OCI-LY1 (cell line): ENCODE measurements at regions not wholly inside any gene's neighbourhood (a gene's known extent, or its start where the extent isn't known, plus 50 kb on each side); places are given as distances from the start of the nearest gene placed in this dataset.

Source experiments
- H2AFZ ChIP-seq: fragments of 200-600 bp; sonication (generic), shearing (Covaris generic); 2 replicates; pipeline ENCODE4 v1.6.0; 2014; ENCODE audit warnings: antibody characterized with exemption, mild to moderate bottlenecking, low read length
- H3F3A ChIP-seq: fragments of 200-600 bp; sonication (generic), shearing (Covaris generic); 2 replicates; pipeline ENCODE4 v1.6.0; 2014; ENCODE audit warnings: mild to moderate bottlenecking, antibody characterized with exemption, low read length, moderate library complexity; ENCODE audit not compliant: insufficient read depth
- H3K27ac ChIP-seq: fragments of 200-600 bp; sonication (generic); 2 replicates; pipeline ENCODE4 v1.5.1; 2014; ENCODE audit warnings: low read length, mixed run types, mild to moderate bottlenecking, low read depth; ENCODE audit not compliant: poor library complexity, severe bottlenecking
- H3K27me3 ChIP-seq: fragments of 200-600 bp; sonication (generic); 2 replicates; pipeline ENCODE4 v1.6.0; 2014; ENCODE audit warnings: antibody characterized with exemption, mild to moderate bottlenecking, low read length, moderate library complexity; ENCODE audit not compliant: insufficient read depth
- H3K36me3 ChIP-seq: fragments of 200-600 bp; sonication (generic); 2 replicates; pipeline ENCODE4 v1.6.1; 2014; ENCODE audit warnings: mild to moderate bottlenecking, antibody characterized with exemption, low read length, moderate library complexity, mixed read lengths; ENCODE audit not compliant: insufficient read depth
- H3K4me1 ChIP-seq: fragments of 200-600 bp; sonication (generic); 2 replicates; pipeline ENCODE4 v1.5.1; 2014; ENCODE audit warnings: mild to moderate bottlenecking, low read length, moderate library complexity; ENCODE audit not compliant: insufficient read depth, severe bottlenecking
- H3K4me2 ChIP-seq: fragments of 200-600 bp; sonication (generic), shearing (Covaris generic); 2 replicates; pipeline ENCODE4 v1.6.1; 2014; ENCODE audit warnings: low read length
- H3K4me3 ChIP-seq: fragments of 200-600 bp; sonication (generic); 2 replicates; pipeline ENCODE4 v1.5.1; 2014; ENCODE audit warnings: low read length, low read depth, mild to moderate bottlenecking, mixed read lengths; ENCODE audit not compliant: poor library complexity, severe bottlenecking
- H3K79me2 ChIP-seq: fragments of 200-600 bp; shearing (Covaris generic); 2 replicates; pipeline ENCODE4 v1.6.1; 2016; ENCODE audit warnings: mixed run types, low read length, mixed read lengths; ENCODE audit not compliant: insufficient read depth
- H3K9ac ChIP-seq: fragments of 200-600 bp; sonication (generic), shearing (Covaris generic); 2 replicates; pipeline ENCODE4 v1.6.1; 2014; ENCODE audit warnings: mild to moderate bottlenecking, low read length, mixed read lengths
- H3K9me2 ChIP-seq: fragments of 200-600 bp; sonication (generic), shearing (Covaris generic); 2 replicates; pipeline ENCODE4 v1.6.1; 2014; ENCODE audit warnings: low read depth, mild to moderate bottlenecking, low read length, mixed read lengths
- H3K9me3 ChIP-seq: fragments of 200-600 bp; shearing (Covaris generic); 2 replicates; pipeline ENCODE4 v1.6.1; 2014; ENCODE audit warnings: low read length, mixed read lengths
- H4K20me1 ChIP-seq: fragments of 200-600 bp; sonication (generic), shearing (Covaris generic); 2 replicates; pipeline ENCODE4 v1.6.0; 2016; ENCODE audit warnings: mild to moderate bottlenecking, low read length; ENCODE audit not compliant: insufficient read depth
- CTCF ChIP-seq: fragments of 200-600 bp; sonication (generic), shearing (Covaris generic); IDR thresholded peaks from 2 replicates; pipeline ENCODE4 v1.5.1; 2017; ENCODE audit warnings: mild to moderate bottlenecking, antibody characterized with exemption, low read length, moderate library complexity, mixed read lengths
- EZH2 ChIP-seq: fragments of 200-600 bp; sonication (generic), shearing (Covaris generic); IDR thresholded peaks from 2 replicates; pipeline ENCODE4 v1.8.0; 2017; ENCODE audit warnings: borderline replicate concordance, mixed run types, mild to moderate bottlenecking, antibody characterized with exemption, low read length, moderate library complexity, mixed read lengths

- Histone ChIP-seq H3K27me3 (no peaks in the 10 kb centered on the region), H3K79me2 (no peaks in the 10 kb centered on the region), H3K4me2 (no peak overlapping the region), H3K27ac (no peak overlapping the region), H4K20me1 (no peaks in the 10 kb centered on the region), H3K4me3 (no peak overlapping the region), H3K4me1 (no peaks in the 10 kb centered on the region), H3F3A (no peaks in the 10 kb centered on the region), H3K9me3 (no peaks in the 10 kb centered on the region), H3K9me2 (no peaks in the 10 kb centered on the region), H3K9ac (no peak overlapping the region), H3K36me3 (no peaks in the 10 kb centered on the region), H2AFZ (no peak overlapping the region)
- TF ChIP-seq EZH2 (no peak), CTCF (peak; percentile 92)
Observed at GRCh38 chr15:97909291-97909891, 51.1 kb upstream of the ARRDC4 start.
